Activated CD4-positive, alpha-beta T cell treated with anti-CD3 and anti-CD28 coated beads, Interleukin-2, amount 10 ng/mL, durations not matched to agents 7 days and 5 days (primary cell): ENCODE measurements at regions not wholly inside any gene's neighbourhood (a gene's known extent, or its start where the extent isn't known, plus 50 kb on each side); places are given as distances from the start of the nearest gene placed in this dataset.
"Not testable (repeated sequence)": the region's sequence is repeated elsewhere in the genome, so short reads cannot be mapped to it uniquely, and the experiment has no call there.

Source experiments
- CTCF ChIA-PET: fragments of 350-600 bp; sonication (Branson Sonifier 250); formaldehyde crosslinking; loops from one replicate; lab custom pipeline; 2021; ENCODE audit warnings: antibody characterized with exemption; lab: Charles Lee
- POLR2A ChIA-PET: fragments of 350-600 bp; sonication (Branson Sonifier 250); formaldehyde crosslinking; loops from one replicate; lab custom pipeline; 2021; ENCODE audit warnings: antibody characterized with exemption; lab: Charles Lee
- DNase-seq: peaks from one replicate; pipeline ENCODE4 v3.0.0-alpha.2; 2020
- H3K27ac Mint-ChIP-seq: one replicate; pipeline ENCODE4 v1.8.0; 2021; ENCODE audit warnings: mild to moderate bottlenecking, moderate library complexity, mixed read lengths
- H3K27me3 Mint-ChIP-seq: one replicate; pipeline ENCODE4 v1.8.0; 2021; ENCODE audit warnings: mixed read lengths
- H3K36me3 Mint-ChIP-seq: one replicate; pipeline ENCODE4 v1.8.0; 2021; ENCODE audit warnings: low read depth, mixed read lengths
- H3K4me1 Mint-ChIP-seq: one replicate; pipeline ENCODE4 v1.8.0; 2021; ENCODE audit warnings: mixed read lengths
- H3K4me3 Mint-ChIP-seq: one replicate; pipeline ENCODE4 v1.8.0; 2021; ENCODE audit warnings: mild to moderate bottlenecking, moderate library complexity, mixed read lengths
- H3K9me3 Mint-ChIP-seq: one replicate; pipeline ENCODE4 v1.8.0; 2021; ENCODE audit warnings: mixed read lengths

- Mint-ChIP-seq H3K27me3 (no peaks in the 10 kb centered on the region), H3K4me3 (no peak overlapping the region), H3K27ac (no peak overlapping the region), H3K36me3 (no peaks in the 10 kb centered on the region), H3K9me3 (no peaks in the 10 kb centered on the region), H3K4me1 (no peaks in the 10 kb centered on the region)
- no peak for DNase-seq
- CTCF ChIA-PET, result no interaction called here
- POLR2A ChIA-PET, result no interaction called here
Measured at GRCh38 chr3:24545887-24546286, 51.2 kb upstream of the THRB start.

- DNase-seq, result no peak
- H3K36me3 Mint-ChIP-seq, result no peaks in the 10 kb centered on the region
- H3K4me3 Mint-ChIP-seq, result no peak overlapping the region
- no peaks in the 10 kb centered on the region for H3K27me3 Mint-ChIP-seq
- ChIA-PET CTCF (interaction anchor here (0.6 kb wide), 1 partner anchor 72 kb away, joined by 4 read pairs; no protein-coding TSS in a partner anchor), POLR2A (no interaction called here)
- H3K9me3 Mint-ChIP-seq, result no peaks in the 10 kb centered on the region
- no peak overlapping the region for H3K27ac Mint-ChIP-seq
- H3K4me1 Mint-ChIP-seq, result no peaks in the 10 kb centered on the region
Measured at GRCh38 chr3:24548278-24548677, 53.6 kb upstream of the THRB start.

GRCh38 chr3:24550588-24550987 is 55.9 kb upstream of the THRB start:
- CTCF ChIA-PET, result no interaction called here
- Mint-ChIP-seq H3K27me3 (no peaks in the 10 kb centered on the region), H3K4me1 (no peaks in the 10 kb centered on the region), H3K9me3 (no peaks in the 10 kb centered on the region), H3K4me3 (no peak overlapping the region), H3K36me3 (no peaks in the 10 kb centered on the region), H3K27ac (no peak overlapping the region)
- no peak for DNase-seq
- POLR2A ChIA-PET, result no interaction called here

- no peaks in the 10 kb centered on the region for H3K9me3 Mint-ChIP-seq
- no peak overlapping the region for H3K4me3 Mint-ChIP-seq
- no peaks in the 10 kb centered on the region for H3K4me1 Mint-ChIP-seq
- no peaks in the 10 kb centered on the region for H3K36me3 Mint-ChIP-seq
- no peak for DNase-seq
- H3K27ac Mint-ChIP-seq, result no peak overlapping the region
- H3K27me3 Mint-ChIP-seq, result no peaks in the 10 kb centered on the region
- CTCF ChIA-PET, result no interaction called here
- POLR2A ChIA-PET, result no interaction called here
Measured at GRCh38 chr3:24551626-24552025, 57.0 kb upstream of the THRB start.

- Mint-ChIP-seq H3K4me3 (no peak overlapping the region), H3K4me1 (no peaks in the 10 kb centered on the region), H3K27ac (no peak overlapping the region), H3K27me3 (no peaks in the 10 kb centered on the region), H3K9me3 (peaks cover 7% of the 10 kb centered on the region), H3K36me3 (no peaks in the 10 kb centered on the region)
- no peak for DNase-seq
- ChIA-PET CTCF (no interaction called here), POLR2A (no interaction called here)
Measured at GRCh38 chr3:24562895-24563294, 68.2 kb upstream of the THRB start.

GRCh38 chr3:24565053-24565452 is 70.4 kb upstream of the THRB start:
- H3K4me3 Mint-ChIP-seq, result no peak overlapping the region
- no peaks in the 10 kb centered on the region for H3K36me3 Mint-ChIP-seq
- POLR2A ChIA-PET, result no interaction called here
- no peak for DNase-seq
- H3K27me3 Mint-ChIP-seq, result no peaks in the 10 kb centered on the region
- H3K27ac Mint-ChIP-seq, result no peak overlapping the region
- H3K4me1 Mint-ChIP-seq, result no peaks in the 10 kb centered on the region
- CTCF ChIA-PET, result no interaction called here
- H3K9me3 Mint-ChIP-seq, result peaks cover 8% of the 10 kb centered on the region

GRCh38 chr3:24565656-24566055 is 71.0 kb upstream of the THRB start:
- ChIA-PET CTCF (no interaction called here), POLR2A (no interaction called here)
- peaks cover 8% of the 10 kb centered on the region for H3K9me3 Mint-ChIP-seq
- no peak overlapping the region for H3K27ac Mint-ChIP-seq
- no peaks in the 10 kb centered on the region for H3K27me3 Mint-ChIP-seq
- H3K4me1 Mint-ChIP-seq, result no peaks in the 10 kb centered on the region
- H3K4me3 Mint-ChIP-seq, result no peak overlapping the region
- DNase-seq, result no peak
- no peaks in the 10 kb centered on the region for H3K36me3 Mint-ChIP-seq

GRCh38 chr3:24566927-24567326 is 72.3 kb upstream of the THRB start:
- Mint-ChIP-seq H3K4me3 (no peak overlapping the region), H3K36me3 (no peaks in the 10 kb centered on the region), H3K4me1 (no peaks in the 10 kb centered on the region), H3K9me3 (peaks cover 8% of the 10 kb centered on the region), H3K27ac (no peak overlapping the region), H3K27me3 (no peaks in the 10 kb centered on the region)
- ChIA-PET CTCF (no interaction called here), POLR2A (no interaction called here)
- DNase-seq, result no peak

GRCh38 chr3:24572409-24572808 is 77.8 kb upstream of the THRB start:
- POLR2A ChIA-PET, H3K27me3 Mint-ChIP-seq, DNase-seq, H3K36me3 Mint-ChIP-seq, H3K4me1 Mint-ChIP-seq, CTCF ChIA-PET, H3K4me3 Mint-ChIP-seq, H3K27ac Mint-ChIP-seq, H3K9me3 Mint-ChIP-seq: not testable (repeated sequence)

GRCh38 chr3:24573576-24573975 is 78.9 kb upstream of the THRB start:
- ChIA-PET POLR2A (no interaction called here), CTCF (no interaction called here)
- DNase-seq, result no peak
- Mint-ChIP-seq H3K9me3 (no peaks in the 10 kb centered on the region), H3K4me3 (no peak overlapping the region), H3K36me3 (no peaks in the 10 kb centered on the region), H3K27me3 (no peaks in the 10 kb centered on the region), H3K4me1 (no peaks in the 10 kb centered on the region), H3K27ac (no peak overlapping the region)

GRCh38 chr3:24578324-24578723 is 83.7 kb upstream of the THRB start:
- ChIA-PET CTCF (no interaction called here), POLR2A (no interaction called here)
- Mint-ChIP-seq H3K27me3 (no peaks in the 10 kb centered on the region), H3K4me1 (no peaks in the 10 kb centered on the region), H3K27ac (no peak overlapping the region), H3K4me3 (no peak overlapping the region), H3K36me3 (no peaks in the 10 kb centered on the region), H3K9me3 (no peaks in the 10 kb centered on the region)
- DNase-seq, result no peak

GRCh38 chr3:24578951-24579421 is 84.3 kb upstream of the THRB start:
- Mint-ChIP-seq H3K9me3 (no peaks in the 10 kb centered on the region), H3K4me1 (no peaks in the 10 kb centered on the region), H3K27ac (no peak overlapping the region), H3K27me3 (no peaks in the 10 kb centered on the region), H3K4me3 (no peak overlapping the region), H3K36me3 (no peaks in the 10 kb centered on the region)
- ChIA-PET POLR2A (no interaction called here), CTCF (interaction anchor here (0.6 kb wide), 1 partner anchor 50 kb away, joined by 4 read pairs; no protein-coding TSS in a partner anchor)
- DNase-seq, result no peak

GRCh38 chr3:24582431-24583403 is 88.1 kb upstream of the THRB start:
- ChIA-PET POLR2A (no interaction called here), CTCF (no interaction called here)
- H3K27me3 Mint-ChIP-seq, result no peaks in the 10 kb centered on the region
- no peaks in the 10 kb centered on the region for H3K4me1 Mint-ChIP-seq
- H3K9me3 Mint-ChIP-seq, result no peaks in the 10 kb centered on the region
- DNase-seq, result no peak
- no peaks in the 10 kb centered on the region for H3K36me3 Mint-ChIP-seq
- H3K4me3 Mint-ChIP-seq, result no peak overlapping the region
- H3K27ac Mint-ChIP-seq, result no peak overlapping the region
